ENCODE measurements at regions not wholly inside any gene's neighbourhood (a gene's known extent, or its start where the extent isn't known, plus 50 kb on each side); places are given as distances from the start of the nearest gene placed in this dataset.

DNA sequence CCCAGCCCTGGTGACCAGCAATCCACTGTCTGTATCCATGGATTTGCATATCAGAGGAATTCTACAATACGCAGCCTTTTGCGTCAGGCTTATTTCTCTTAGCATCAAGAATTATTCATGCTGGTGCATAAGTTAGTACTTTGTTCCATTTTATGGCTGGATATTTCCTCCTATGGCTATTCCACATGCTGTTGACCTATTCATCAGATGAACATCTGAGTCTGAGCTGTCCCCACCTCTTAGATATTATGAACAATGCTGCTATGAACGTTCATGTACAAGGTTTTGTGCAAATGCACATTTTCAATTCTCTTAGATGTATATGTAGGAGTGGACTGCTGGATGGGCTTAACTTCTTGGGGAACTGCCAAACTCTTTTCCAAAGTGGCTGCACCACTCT is 79.0 kb upstream of the CST7 start:
- peaks cover 0 to 11% (median 2%) of the 10 kb centered on the region in 7 donors for H3K9me3 Mint-ChIP-seq
- no peak for ATAC-seq (ENCODE audit: low read depth in 2 of 2)
- Histone ChIP-seq H3K27ac (ENCODE audit: insufficient read depth, low read length, poor library complexity, severe bottlenecking) (no peak overlapping the region), H3K4me3 (ENCODE audit: low read depth, low read length) (no peak overlapping the region), H3K27me3 (ENCODE audit: control insufficient read depth, insufficient read depth, low read length) (no peaks in the 10 kb centered on the region), H3K36me3 (ENCODE audit: control insufficient read depth, insufficient read depth, low read length) (no peaks in the 10 kb centered on the region), H3K9me3 (ENCODE audit: control insufficient read depth in 2 of 2, low read length in 2 of 2) (peaks cover under 1 to 6% of the 10 kb centered on the region in 2 experiments), H3K4me1 (ENCODE audit: control insufficient read depth, insufficient read depth, low read length, poor library complexity, severe bottlenecking) (no peaks in the 10 kb centered on the region)
- no peaks in the 10 kb centered on the region for H3K27me3 Mint-ChIP-seq
- peaks cover 4% of the 10 kb centered on the region for H3K36me3 Mint-ChIP-seq
- H3K4me3 Mint-ChIP-seq = no peak overlapping the region
- DNase-seq = no peak
- no peak overlapping the region for H3K27ac Mint-ChIP-seq
- no peaks in the 10 kb centered on the region for H3K4me1 Mint-ChIP-seq

DNA sequence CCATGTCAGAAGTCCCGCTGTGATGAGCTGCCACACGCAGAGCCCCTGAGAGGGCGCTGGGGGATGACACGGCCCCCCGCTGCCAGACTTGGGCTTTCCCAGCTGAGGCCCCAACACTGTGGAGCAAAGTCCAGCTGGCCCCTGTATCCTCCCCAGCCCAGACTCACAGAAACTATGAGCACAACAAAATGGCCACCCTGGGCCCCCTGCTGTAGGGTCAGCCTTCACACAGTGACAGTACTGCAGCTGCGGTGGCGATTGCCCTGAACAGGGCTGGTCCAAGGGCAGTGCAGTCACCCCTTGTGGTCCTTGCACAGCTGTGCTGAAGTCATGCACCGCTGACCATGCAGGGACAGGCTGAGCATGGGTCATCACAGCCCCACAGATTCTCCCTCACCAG is 78.2 kb upstream of the CST7 start:
- Histone ChIP-seq H3K27me3 (ENCODE audit: control insufficient read depth, insufficient read depth, low read length) (no peaks in the 10 kb centered on the region), H3K4me3 (ENCODE audit: low read depth, low read length) (no peak overlapping the region), H3K9me3 (ENCODE audit: control insufficient read depth in 2 of 2, low read length in 2 of 2) (no peaks in the 10 kb centered on the region), H3K27ac (ENCODE audit: insufficient read depth, low read length, poor library complexity, severe bottlenecking) (no peak overlapping the region), H3K36me3 (ENCODE audit: control insufficient read depth, insufficient read depth, low read length) (no peaks in the 10 kb centered on the region), H3K4me1 (ENCODE audit: control insufficient read depth, insufficient read depth, low read length, poor library complexity, severe bottlenecking) (no peaks in the 10 kb centered on the region)
- DNase-seq (no peak), ATAC-seq (ENCODE audit: low read depth in 2 of 2) (no peak)
- no peak overlapping the region for H3K4me3 Mint-ChIP-seq
- H3K27me3 Mint-ChIP-seq = peaks cover 7% of the 10 kb centered on the region
- no peaks in the 10 kb centered on the region for H3K4me1 Mint-ChIP-seq
- peaks cover 0 to 2% (median 0%) of the 10 kb centered on the region in 7 donors for H3K9me3 Mint-ChIP-seq
- H3K27ac Mint-ChIP-seq = no peak overlapping the region
- no peaks in the 10 kb centered on the region for H3K36me3 Mint-ChIP-seq

DNA sequence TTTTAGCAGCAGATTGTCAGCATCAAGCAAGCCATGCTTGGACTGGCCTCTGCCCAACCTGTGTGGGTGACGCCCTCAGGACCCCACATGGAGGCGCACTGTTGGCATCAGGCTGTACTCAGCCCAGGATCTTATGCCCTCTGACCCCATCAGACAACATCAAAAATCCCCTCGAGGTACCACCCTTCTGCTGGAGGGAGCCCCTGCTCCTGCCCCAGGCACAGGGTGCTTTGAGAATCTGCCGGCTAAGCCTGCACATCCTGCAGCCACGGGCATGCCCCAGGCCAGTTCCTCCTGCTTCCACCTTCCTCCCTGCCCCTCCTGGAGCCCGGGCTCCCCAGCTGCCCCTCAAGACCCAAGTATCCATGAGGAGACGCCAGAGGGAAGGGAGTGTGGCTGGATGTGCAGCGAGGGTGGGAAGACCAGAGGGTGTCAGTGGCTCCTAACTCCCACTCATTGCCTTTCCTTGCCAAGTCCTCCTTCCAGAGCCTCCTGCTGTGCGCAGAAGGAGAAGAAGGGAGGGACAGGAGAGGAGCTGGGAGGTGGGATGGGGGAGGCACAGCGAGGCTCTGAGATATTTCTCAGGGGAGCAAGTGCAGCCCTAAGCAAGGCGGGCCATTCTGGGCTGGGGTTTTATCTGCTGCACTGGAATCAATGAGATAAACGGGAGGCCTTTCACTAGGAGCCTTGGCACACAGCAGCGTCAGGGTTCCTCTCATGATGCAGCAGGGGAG is 77.4 kb upstream of the CST7 start:
- no peaks in the 10 kb centered on the region for H3K4me1 ChIP-seq (ENCODE audit: control insufficient read depth, insufficient read depth, low read length, poor library complexity, severe bottlenecking)
- H3K27me3 ChIP-seq (ENCODE audit: control insufficient read depth, insufficient read depth, low read length) = no peaks in the 10 kb centered on the region
- H3K4me3 ChIP-seq (ENCODE audit: low read depth, low read length) = no peak overlapping the region
- Mint-ChIP-seq H3K4me1 (no peaks in the 10 kb centered on the region), H3K27me3 (peaks cover 14% of the 10 kb centered on the region), H3K27ac (no peak overlapping the region), H3K4me3 (no peak overlapping the region), H3K36me3 (no peaks in the 10 kb centered on the region), H3K9me3 (peaks cover 0 to 2% (median 0%) of the 10 kb centered on the region in 7 donors)
- no peaks in the 10 kb centered on the region for H3K36me3 ChIP-seq (ENCODE audit: control insufficient read depth, insufficient read depth, low read length)
- H3K9me3 ChIP-seq (ENCODE audit: control insufficient read depth in 2 of 2, low read length in 2 of 2) = no peaks in the 10 kb centered on the region
- no peak for DNase-seq
- no peak overlapping the region for H3K27ac ChIP-seq (ENCODE audit: insufficient read depth, low read length, poor library complexity, severe bottlenecking)
- ATAC-seq (ENCODE audit: low read depth in 2 of 2) = no peak

DNA sequence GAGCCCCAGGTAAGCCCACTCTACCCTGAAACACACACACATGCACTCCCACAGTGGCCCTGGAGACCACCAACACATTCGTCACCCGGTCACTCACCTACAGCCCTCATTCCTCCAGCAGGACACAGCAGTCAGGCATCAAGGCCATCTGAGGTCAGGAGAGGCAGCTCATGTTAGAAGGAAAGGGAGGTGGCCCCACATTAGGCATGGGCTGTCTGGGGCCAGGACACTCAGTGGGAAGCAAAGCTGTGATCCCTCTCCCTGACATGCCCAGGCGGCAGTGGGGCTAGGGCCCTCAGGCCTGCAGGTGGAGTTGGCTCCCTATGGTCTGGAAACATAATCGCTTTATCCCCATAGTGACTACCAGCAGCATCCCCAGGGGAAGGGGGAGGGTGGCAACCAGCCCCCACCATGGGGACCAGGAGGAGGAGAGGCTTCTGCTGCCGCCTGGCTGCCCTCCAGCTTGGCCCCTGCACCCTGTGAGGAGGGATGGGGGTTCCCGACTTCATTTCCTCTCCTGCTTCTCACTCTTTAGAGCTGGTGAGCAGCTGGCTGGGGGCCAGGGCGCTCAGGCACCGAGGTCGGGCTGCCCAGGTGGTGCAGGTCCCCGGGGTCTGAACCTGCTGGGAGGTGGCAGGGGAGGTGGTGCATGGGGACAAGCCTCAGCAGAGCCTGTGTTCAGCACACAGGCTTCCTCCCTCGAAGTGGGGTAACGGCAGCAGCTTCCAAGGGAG is 76.6 kb upstream of the CST7 start:
- Mint-ChIP-seq H3K9me3 (peaks cover 0 to 2% (median 0%) of the 10 kb centered on the region in 7 donors), H3K27me3 (peaks cover 22% of the 10 kb centered on the region), H3K4me3 (no peak overlapping the region), H3K36me3 (no peaks in the 10 kb centered on the region), H3K4me1 (no peaks in the 10 kb centered on the region), H3K27ac (no peak overlapping the region)
- H3K36me3 ChIP-seq (ENCODE audit: control insufficient read depth, insufficient read depth, low read length) = no peaks in the 10 kb centered on the region
- ATAC-seq (ENCODE audit: low read depth in 2 of 2) = no peak
- H3K4me3 ChIP-seq (ENCODE audit: low read depth, low read length) = no peak overlapping the region
- H3K9me3 ChIP-seq (ENCODE audit: control insufficient read depth in 2 of 2, low read length in 2 of 2) = no peaks in the 10 kb centered on the region
- H3K27ac ChIP-seq (ENCODE audit: insufficient read depth, low read length, poor library complexity, severe bottlenecking) = no peak overlapping the region
- no peaks in the 10 kb centered on the region for H3K27me3 ChIP-seq (ENCODE audit: control insufficient read depth, insufficient read depth, low read length)
- no peak for DNase-seq
- H3K4me1 ChIP-seq (ENCODE audit: control insufficient read depth, insufficient read depth, low read length, poor library complexity, severe bottlenecking) = no peaks in the 10 kb centered on the region

DNA sequence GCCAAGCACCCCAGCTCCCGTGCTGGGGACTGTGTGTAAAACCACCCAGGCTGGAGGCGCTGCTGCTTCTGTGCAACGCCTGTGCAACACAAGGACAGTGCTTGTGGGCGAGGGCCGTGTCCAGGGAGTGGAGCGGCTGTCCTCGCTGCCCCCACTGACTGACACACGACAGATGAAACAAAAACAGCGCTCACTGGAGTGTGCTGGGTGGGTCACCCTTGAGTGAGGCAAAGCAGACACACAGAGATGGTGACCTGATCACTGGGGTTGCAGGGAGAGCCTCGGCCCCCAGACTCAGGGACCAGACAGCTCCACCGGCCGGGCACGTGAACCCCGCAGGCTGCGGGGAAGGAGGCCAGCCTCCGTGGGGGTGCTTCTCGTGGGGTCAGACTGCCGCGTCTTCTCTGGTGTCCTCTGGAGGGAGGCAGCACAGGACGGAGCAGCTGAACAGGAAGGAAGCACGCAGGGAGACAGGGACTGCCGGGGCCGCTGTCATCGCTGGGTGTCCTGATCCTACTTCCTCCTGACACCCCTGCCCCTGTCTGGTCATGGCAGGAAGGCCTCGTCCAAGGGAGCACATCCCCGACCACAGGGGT is 75.9 kb upstream of the CST7 start:
- no peak for ATAC-seq (ENCODE audit: low read depth in 2 of 2)
- DNase-seq = no peak
- Mint-ChIP-seq H3K9me3 (peaks cover 0 to 2% (median 0%) of the 10 kb centered on the region in 7 donors), H3K4me3 (no peak overlapping the region), H3K27me3 (peaks cover 22% of the 10 kb centered on the region), H3K36me3 (no peaks in the 10 kb centered on the region), H3K4me1 (no peaks in the 10 kb centered on the region), H3K27ac (no peak overlapping the region)
- Histone ChIP-seq H3K27ac (ENCODE audit: insufficient read depth, low read length, poor library complexity, severe bottlenecking) (no peak overlapping the region), H3K27me3 (ENCODE audit: control insufficient read depth, insufficient read depth, low read length) (no peaks in the 10 kb centered on the region), H3K36me3 (ENCODE audit: control insufficient read depth, insufficient read depth, low read length) (no peaks in the 10 kb centered on the region), H3K9me3 (ENCODE audit: control insufficient read depth in 2 of 2, low read length in 2 of 2) (no peaks in the 10 kb centered on the region), H3K4me1 (ENCODE audit: control insufficient read depth, insufficient read depth, low read length, poor library complexity, severe bottlenecking) (no peaks in the 10 kb centered on the region), H3K4me3 (ENCODE audit: low read depth, low read length) (no peak overlapping the region)

DNA sequence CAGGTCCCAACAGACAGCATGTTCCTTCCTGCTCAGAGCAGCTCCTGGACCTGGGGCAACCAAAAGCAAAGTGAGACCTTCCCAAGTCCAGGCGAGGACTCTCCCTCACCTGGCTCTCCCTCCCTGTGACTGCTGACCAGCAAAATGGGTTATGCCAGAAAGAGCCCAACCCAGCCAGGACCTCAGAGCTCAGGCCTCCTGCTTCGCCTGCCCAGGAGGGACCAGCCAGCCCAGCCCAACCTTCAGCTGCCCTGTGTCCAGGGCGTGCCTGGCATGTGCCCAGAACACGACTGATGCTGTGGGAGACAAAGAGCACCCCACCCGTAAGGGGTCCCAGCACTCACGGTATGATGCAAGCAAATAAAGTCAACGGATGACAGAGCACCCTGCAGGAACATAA is 74.0 kb upstream of the CST7 start:
- Histone ChIP-seq H3K9me3 (ENCODE audit: control insufficient read depth in 2 of 2, low read length in 2 of 2) (no peaks in the 10 kb centered on the region), H3K27ac (ENCODE audit: insufficient read depth, low read length, poor library complexity, severe bottlenecking) (no peak overlapping the region), H3K4me3 (ENCODE audit: low read depth, low read length) (no peak overlapping the region), H3K36me3 (ENCODE audit: control insufficient read depth, insufficient read depth, low read length) (no peaks in the 10 kb centered on the region), H3K27me3 (ENCODE audit: control insufficient read depth, insufficient read depth, low read length) (no peaks in the 10 kb centered on the region), H3K4me1 (ENCODE audit: control insufficient read depth, insufficient read depth, low read length, poor library complexity, severe bottlenecking) (no peaks in the 10 kb centered on the region)
- no peaks in the 10 kb centered on the region for H3K4me1 Mint-ChIP-seq
- no peak overlapping the region for H3K4me3 Mint-ChIP-seq
- DNase-seq = no peak
- H3K36me3 Mint-ChIP-seq = no peaks in the 10 kb centered on the region
- H3K27ac Mint-ChIP-seq = no peak overlapping the region
- no peak for ATAC-seq (ENCODE audit: low read depth in 2 of 2)
- H3K9me3 Mint-ChIP-seq = peaks cover 0 to 2% (median 0%) of the 10 kb centered on the region in 7 donors
- peaks cover 22% of the 10 kb centered on the region for H3K27me3 Mint-ChIP-seq

DNA sequence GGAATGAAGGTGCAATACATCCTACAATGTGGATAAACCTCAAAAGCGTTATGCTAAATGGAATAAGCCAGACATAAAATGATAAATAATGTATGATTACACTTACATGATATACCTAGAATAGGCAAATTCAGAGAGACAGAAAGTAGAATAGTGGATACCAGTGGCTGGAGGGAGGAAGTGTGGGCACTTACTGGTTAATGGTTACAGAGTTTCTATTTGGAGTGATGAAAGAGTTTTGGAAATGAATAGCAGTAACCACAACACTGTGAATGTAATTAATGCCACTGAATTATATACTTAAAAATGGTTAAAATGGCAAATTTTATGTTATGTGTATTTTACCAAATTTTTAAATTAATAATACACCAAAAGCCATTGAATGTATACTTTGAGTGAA is 71.4 kb upstream of the CST7 start:
- Mint-ChIP-seq H3K27ac (no peak overlapping the region), H3K27me3 (peaks cover 22% of the 10 kb centered on the region)

More for the DNA sequence above, 71.4 kb upstream of the CST7 start:
- peaks cover 0 to 7% (median 0%) of the 10 kb centered on the region in 7 donors for H3K9me3 Mint-ChIP-seq
- ATAC-seq (ENCODE audit: low read depth in 2 of 2) = no peak
- Histone ChIP-seq H3K4me3 (ENCODE audit: low read depth, low read length) (no peak overlapping the region), H3K4me1 (ENCODE audit: control insufficient read depth, insufficient read depth, low read length, poor library complexity, severe bottlenecking) (no peaks in the 10 kb centered on the region), H3K9me3 (ENCODE audit: control insufficient read depth in 2 of 2, low read length in 2 of 2) (no peaks in the 10 kb centered on the region), H3K27me3 (ENCODE audit: control insufficient read depth, insufficient read depth, low read length) (peaks cover 2% of the 10 kb centered on the region), H3K27ac (ENCODE audit: insufficient read depth, low read length, poor library complexity, severe bottlenecking) (no peak overlapping the region), H3K36me3 (ENCODE audit: control insufficient read depth, insufficient read depth, low read length) (no peaks in the 10 kb centered on the region)
- DNase-seq = no peak
- H3K4me1 Mint-ChIP-seq = no peaks in the 10 kb centered on the region
- no peak overlapping the region for H3K4me3 Mint-ChIP-seq
- H3K36me3 Mint-ChIP-seq = no peaks in the 10 kb centered on the region
